Stimulated activated CD8-positive, alpha-beta memory T cell treated with anti-CD3 and anti-CD28 coated beads, Interleukin-7, amount 100 ng/mL, for 1 hour (primary cell): ENCODE measurements at regions not wholly inside any gene's neighbourhood (a gene's known extent, or its start where the extent isn't known, plus 50 kb on each side); places are given as distances from the start of the nearest gene placed in this dataset.

ENCODE experiments used
- DNase-seq, 2 donors: peaks; one replicate each; pipeline ENCODE4 v3.0.0-alpha.2; 2020; ENCODE audit warnings: low read depth in 2 of 2

DNA sequence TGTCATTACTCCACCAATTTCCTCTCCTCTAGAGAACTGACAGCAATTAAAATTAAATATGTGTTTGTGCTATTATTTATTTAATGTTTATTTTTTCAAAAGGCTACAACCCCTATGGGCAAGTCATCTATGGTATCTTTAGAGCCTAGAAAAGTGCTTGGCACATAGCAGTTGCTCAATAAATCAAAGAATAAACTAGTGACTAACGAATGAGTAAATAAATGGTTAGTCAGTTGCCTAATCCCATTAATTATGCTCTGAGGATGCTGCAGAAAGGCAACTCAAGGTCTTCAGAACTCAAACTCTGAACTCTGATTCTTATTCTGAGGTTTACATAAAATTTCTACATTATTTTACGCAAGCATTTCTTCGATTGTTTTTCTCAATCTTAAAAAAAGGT is 193.0 kb upstream of the TSHZ2 start:
- no peak for DNase-seq

DNA sequence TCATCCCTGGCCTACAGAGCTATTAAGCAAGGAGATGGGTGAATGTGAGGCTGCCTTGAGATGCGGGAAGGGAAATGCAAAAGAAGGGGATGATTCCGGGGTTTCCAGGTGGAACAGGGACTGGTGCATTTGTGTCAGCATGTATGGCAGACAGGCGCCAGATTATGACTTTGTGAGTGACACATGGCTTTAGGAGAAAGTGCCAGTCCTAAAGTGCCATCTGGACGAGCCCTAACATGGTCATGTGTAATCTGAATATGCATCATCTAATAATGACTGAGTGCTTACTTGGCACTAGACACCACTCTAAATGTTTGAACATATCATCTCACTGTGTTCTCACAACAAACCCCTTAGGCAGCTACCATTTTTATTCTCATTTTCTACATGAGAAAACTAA is 195.0 kb upstream of the TSHZ2 start:
- no peak for DNase-seq

DNA sequence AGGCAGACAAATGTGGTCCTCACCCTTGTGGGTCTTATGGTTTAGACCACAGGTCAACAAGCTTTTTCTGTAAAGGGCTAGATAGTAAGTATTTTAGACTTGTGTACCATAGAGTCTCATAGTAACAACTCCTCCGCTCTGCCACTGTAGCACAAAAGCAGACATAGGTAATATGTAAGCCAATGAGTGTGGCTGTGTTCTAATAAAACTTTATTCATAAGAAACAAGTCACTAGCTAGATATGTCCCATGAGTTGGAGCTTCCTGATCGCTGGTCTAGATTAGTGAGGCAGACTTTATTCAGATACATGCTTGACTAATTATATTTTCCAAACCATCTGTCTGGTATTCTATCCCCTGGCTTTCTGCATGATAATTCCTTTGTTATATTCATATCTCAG is 196.4 kb upstream of the TSHZ2 start:
- no peak for DNase-seq

DNA sequence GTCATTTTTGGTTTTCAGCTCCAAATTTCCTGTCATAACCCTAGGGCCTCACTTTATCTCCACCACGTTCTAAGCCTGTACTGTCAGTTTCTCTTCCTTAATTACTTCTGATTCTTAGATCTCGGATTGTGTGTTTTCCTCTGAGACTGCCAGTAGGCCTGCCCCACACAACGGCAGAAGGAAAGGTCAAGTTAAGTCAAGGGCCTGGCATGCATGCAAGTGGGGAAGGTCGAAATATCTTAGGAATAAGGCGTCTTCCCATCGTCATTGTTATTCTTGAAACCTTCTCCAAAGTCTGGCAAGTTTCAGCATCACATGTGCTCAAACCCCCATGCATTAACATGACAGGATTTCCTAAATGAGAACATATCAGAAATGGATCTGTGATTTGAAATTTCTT is 203.5 kb upstream of the TSHZ2 start:
- DNase-seq: no peak

DNA sequence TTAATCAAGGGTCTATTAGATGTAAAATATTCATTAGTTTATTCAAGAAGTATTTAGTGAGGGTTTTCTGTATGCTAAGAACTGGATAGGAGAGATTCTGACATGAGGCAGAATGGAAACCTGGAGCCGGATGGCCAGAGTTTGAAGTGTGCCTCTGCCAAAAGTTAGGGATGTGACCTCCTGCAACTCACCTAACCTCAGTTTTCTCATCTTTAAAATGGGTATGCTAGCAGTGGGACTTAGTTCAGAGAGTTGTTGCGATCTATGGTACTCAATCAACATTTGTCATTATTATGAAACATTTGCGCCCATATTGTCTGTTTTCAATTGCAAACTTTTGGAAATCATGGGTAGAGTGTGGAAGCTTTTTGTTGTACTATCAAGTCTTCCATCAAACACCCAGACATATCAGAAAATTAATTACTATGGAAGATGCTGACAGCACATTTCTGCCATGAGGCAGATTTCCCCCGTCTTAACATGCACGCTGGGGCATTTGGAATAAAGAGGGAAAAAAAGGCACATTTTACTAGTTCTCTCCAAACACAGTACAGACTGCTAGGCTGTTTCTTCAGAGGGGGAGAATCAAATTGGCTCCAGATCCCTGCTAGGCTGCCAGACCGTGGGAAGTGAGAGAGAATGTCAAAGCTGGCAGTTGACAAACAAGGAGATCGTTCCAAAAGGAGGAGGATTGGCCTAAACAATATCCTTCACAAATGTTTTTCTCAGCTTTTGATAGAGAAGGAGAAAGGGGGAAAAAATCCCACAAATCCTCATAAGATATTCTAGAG is 205.3 kb upstream of the TSHZ2 start:
- DNase-seq: no peak

DNA sequence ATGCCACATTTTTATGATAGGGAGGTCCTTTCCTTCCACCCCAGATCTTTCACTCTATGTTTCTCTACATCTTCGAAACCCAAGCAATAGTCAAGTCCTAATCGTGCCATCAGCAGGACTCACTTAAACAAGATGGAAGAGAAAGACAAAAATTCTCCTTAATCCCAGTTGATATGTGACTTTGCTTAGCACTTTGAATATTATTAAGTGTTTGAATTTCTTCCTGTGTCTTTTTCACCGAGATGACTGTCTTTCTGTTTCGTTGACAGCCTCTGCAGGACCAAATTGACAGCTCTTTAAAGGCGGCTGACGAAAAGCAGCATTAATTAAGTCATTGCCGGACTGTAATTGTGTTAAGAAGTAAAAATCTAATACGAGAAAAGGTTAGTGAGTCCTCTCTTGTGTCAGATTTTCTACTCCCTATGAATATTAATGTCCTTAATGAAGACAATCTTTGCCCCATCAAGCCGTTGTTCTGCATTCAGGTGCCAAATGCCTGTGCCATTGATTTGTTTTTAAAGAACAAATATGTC is 208.8 kb upstream of the TSHZ2 start:
- no peak for DNase-seq

DNA sequence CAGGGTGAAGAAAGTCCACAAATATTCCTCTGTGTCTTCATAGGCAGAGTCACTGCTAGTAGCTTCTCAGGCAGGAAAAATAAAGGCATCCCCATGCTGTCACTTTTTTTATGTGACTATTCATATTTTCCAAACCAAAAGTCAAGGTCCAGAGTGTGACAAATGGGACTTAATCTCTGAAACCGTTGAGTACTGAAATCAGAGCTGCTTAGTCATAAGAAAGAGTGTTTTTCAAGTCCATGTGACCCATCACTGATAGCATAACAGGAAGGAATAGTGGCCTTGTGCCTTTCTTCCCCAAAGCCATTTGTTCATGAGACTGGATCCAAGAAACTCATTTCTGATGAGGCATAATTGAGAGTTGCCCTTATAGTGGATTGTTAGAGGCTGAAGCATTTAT is 210.3 kb upstream of the TSHZ2 start:
- DNase-seq: no peak

DNA sequence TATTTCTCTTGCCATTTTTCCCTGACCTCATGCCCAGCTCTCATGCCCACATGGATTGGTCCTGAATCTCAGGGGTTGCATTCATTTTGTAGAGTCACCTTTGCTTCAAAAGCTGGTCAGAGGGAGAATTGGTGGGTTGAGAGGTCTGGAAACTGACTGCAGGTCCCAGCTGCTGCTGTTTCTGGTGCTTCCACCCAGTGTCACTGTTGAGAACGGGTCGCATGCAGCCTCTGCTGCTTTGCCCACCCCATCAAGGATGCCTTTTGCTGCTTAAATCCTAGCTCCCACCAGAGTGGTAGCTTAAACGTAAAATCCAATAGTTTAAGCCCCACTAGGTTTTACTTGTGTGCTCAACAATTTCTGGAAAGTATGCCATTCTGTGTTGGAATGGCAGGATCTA is 211.4 kb upstream of the TSHZ2 start:
- no peak for DNase-seq

DNA sequence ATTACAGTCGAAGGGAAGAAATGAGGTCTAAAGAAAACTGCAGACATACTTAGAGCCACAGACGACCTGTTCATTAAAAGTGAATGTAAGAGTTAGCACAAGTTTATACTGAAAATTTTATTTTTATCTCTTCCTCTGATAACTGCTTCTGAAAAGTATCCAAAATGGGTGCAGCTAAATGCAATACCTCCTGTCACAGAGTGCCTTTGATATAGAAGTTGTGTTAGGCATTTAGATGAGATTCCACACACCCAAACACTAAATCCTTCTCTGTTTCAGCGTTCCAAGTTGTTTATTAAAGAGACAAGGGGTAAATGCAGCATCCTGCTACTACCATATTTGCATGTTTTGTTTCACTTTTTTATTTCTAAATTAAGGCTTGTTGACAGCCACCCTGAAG is 214.7 kb upstream of the TSHZ2 start:
- no peak for DNase-seq

DNA sequence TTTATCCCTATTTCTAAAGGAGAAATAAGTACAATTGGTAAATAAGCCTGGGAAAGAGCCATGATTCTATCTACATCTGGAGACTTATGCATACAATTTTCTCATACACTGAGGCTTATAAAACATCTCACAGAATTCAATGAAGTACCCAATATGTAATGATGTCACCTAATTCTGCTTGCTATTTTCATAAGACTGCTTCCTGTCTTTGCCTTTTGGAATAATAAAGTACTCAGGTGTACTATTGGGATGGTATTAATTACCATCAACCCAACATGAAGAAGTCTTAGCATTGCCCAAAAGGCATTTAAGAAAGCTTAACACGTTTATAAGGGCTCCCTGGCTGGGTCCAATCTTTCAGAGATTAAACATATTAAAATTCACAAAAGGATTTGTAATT is 216.4 kb upstream of the TSHZ2 start:
- DNase-seq: no peak

DNA sequence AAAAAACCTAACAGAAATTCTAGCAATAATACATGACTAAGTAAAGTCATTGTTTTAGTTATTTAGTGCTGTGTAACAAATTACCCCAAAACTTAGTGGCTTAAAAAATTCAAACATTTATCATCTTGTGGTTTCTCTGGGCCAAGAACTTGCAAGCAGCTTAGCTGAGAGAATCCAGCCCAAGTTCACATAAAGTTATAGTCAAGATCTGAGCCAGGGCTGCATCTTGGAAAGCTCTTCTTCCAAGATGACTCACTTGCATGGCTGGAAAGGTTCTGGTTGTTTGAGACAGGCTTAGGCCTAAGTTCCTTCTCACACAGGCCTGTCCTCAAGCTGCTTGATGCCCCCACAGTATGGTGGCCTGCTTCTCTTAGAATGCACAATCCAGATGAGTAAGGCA is 217.8 kb upstream of the TSHZ2 start:
- DNase-seq: no peak

DNA sequence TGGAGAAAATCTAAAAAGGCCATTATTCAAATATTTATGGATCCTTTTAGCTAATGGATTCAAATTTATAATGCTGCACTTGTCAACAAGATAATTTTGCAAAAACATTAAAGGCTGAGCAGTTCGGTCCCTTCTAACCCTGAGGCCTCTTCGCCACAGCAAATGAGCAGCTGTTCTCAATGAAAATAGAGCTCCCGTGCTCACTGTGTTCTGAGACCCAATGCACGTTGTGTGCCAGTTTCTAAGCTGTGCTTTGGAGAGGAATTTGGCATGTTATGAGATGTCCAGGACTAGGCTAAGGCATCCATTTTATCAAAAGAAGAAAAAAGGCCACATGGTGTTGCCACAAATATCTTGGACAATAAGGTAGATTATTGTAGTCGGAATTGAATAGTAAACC is 220.1 kb upstream of the TSHZ2 start:
- no peak for DNase-seq

DNA sequence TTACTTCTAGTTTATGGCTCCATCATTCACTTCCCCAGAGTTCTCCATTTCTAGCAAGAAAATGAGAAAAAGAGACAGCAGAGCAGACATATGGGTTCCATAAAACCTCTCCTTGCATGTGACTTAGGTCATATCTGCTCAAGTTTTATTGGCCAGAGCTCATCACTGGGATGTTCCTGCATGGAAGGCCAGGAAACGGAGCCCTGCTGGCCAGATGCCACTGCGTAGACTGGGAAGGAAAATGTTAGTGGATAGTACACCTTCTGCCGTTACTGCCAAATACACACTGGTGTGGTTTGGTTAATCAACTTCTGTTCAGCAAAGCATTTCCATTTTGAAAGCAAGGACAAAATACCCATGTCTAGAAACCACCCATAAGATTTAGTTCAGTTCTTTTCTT is 220.6 kb upstream of the TSHZ2 start:
- DNase-seq: no peak

DNA sequence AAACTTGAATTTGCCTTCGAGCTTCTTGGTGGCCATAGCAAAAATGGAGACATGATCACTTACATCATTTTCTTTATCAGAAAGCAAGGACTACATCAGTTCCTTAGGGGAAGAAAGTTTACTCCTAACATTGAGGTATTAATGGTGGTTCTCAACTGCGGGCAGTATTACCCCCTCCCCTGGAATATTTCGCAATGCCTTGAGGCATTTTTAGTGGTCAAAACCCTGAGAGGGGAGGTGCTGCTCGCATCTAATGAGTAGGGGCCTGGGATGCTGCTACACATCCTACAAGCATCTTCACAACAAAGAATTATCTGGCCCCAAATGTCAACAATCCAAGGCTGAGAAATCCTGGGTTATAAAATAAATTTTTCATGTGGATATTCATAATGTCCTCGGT is 222.2 kb upstream of the TSHZ2 start:
- no peak for DNase-seq

DNA sequence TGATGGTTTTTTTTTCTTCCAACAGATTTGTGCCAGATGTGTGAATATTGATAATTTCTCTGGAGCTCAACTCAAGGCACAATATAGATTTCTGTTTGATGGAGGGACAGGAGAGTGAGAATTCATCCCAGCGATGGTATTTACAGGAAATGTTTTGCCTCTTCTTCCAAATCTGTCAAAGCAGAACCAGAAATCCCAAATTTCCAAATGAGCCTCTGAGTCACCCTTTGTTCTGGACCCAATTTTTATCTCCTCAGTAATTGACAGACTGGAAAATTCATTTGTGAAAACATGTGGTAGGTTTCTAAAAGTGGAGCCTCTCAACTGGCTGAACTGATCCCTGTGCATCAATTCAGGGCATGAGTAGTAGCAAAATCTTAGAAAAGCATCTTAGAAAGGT is 223.2 kb upstream of the TSHZ2 start:
- no peak for DNase-seq

DNA sequence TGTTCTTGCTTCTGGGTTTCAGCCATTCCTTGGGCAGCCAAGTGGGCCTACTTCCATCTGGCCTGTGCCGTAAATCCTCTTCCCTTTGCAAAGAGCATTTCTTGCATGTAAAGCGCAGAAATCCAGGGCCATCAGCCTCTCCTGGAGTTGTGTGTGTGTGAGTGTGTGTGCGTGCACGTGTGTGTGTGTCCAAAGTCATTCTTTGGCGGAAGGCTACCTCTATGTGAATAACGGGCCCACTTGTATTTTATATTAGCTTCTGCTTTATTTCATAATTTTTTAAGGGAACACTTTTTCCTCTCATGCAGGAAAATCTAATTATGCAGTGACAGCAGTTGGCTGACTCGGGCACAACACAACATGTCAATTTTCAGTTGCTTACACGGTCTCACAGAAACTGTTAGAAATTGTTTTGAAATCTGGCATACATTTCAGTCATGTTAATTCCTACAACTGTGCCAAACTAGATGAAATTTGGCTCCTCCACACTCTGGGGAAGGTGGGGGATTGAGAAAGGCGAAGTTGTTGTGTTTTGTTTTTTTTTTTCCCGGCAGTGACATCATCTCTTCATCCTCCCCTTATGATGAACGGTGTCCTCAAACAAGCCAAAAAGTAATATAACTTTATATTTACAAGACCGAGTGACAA is 223.7 kb upstream of the TSHZ2 start:
- DNase-seq: no peak

DNA sequence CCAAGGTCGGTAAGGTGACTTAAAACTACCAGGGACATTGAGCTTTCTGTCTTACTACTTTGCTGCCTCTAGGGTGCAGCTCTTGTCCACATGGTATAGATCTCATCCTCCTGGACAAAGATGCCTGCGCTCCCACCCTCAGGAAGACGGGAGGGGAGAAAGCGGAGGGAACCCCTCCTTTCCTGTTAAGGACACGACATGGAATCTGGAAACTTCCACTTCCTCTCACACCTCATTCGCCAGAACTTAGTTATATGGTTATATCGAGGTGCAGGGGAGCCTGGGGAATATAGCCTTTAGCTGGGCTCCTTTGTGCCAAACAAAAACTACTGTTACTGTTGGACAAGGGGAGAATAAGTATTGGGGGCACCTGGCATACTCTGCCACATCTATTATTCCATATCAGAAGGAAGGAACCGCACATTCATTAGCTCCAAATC is 224.3 kb upstream of the TSHZ2 start:
- DNase-seq: no peak

DNA sequence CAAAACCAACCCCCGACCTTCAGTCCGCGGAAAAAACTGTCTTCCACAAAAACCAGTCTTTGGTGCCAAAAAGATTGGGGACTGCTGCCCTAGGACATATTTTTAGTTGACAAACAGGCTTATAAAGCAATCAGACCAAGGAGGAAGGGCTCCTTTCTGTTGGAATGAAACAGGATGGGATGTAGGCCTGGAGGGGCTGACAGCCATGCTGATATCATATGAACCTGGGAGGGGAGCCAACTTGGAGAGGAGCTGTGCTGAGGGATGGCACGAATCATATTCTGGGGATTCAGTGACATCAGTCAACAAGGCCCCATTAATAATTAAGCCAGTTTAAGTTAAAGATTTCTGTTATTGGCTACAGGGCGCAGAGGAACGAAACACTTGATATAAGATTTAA is 225.4 kb upstream of the TSHZ2 start:
- no peak for DNase-seq

DNA sequence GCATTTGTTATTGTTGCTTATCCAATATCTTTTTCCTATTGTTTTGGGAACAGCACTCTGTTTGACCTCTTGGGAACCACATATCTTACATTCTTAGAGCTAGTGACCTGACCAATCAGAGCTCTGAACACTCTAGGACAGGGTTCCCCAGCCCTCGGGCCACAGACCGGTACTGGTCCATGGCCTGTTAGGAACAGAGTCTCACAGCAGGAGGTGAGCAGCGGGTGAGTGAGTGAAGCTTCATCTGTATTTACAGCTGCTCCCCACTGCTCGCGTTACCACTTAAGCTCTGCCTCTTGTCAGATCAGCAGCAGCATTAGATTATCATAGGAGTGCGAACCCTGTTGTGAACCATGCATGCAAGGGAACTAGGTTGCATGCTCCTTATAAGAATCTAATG is 226.0 kb upstream of the TSHZ2 start:
- DNase-seq: no peak

DNA sequence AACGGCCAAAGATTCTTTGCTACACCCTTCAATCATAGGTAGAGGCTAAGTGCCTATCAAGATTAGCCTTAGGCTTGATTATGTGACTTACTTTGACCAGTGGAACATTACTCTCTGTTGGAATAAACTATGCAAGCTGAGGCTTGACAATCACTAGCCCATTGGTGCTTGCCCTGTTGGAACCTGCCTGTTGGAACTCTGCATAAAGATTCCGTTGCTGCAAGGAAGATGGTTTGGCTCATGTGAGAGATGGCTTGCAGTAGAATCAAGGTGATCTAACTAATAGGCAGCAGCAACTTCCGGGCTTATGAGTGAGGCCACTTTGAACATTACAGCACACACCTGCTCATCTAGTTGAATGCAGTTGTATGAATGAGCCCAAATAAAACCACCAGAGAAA is 227.7 kb upstream of the TSHZ2 start:
- DNase-seq: no peak

DNA sequence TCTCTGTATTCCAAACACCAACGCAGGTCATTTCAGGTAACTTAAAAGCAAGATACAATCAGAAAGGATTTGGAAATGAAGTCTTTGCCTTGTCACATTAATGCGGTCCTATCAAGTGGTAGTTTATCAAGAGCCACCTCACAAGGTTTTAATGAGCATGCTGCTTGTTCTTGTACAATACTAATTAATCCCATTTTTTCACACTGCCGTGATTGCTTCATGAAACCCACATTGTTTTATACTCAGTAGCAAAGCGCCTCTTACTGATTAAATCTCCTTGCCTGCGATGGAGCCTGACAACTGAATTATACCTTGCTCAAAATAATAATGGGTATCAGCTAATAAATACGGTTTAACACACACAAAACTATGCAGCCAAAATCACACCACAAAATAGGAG is 234.1 kb upstream of the TSHZ2 start:
- no peak for DNase-seq

DNA sequence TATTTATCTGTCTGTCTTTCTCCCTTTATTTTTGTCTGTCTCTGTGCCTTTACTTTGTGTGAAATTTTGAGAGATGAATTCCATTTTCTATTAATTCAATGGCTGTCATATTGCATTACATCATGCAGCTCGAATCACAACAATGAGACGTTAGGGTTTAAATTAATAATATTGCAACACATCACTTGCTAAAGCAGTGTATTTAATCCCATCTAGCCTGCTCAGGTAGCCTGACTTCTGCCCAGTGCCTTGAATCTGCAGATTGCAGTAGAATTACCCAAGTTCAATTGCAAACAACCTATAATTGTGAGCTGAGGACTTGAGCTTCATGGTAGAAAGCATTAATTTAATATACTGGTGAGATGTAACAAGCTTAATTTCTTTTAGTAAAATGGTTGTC is 235.7 kb upstream of the TSHZ2 start:
- DNase-seq: no peak

DNA sequence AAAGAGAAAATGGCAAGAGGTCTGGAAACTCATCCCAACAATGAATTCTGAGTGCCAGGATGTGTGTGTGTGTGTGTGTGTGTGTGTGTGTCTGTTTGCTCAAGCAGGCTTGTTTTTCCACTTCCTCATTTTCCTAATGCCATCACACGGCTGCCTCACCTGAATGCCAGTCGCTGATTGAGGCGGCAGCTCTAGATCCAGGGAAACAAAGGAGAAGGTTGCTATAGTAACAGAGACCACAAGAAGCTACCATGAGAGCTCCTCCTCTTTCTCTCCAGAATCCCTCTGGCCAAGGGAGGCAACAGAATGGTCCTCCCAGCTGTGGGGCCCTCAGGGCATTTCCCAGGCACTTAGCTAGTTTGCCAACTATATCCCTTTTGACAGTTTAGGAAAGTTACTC is 241.1 kb upstream of the TSHZ2 start:
- no peak for DNase-seq
